ENCODE measurements at regions not wholly inside any gene's neighbourhood (a gene's known extent, or its start where the extent isn't known, plus 50 kb on each side); places are given as distances from the start of the nearest gene placed in this dataset.

GRCh38 chr4:148800940-148801339 is 358.7 kb upstream of the NR3C2 start:
- no peak overlapping the region for H3K9ac ChIP-seq
- in situ Hi-C loops (cut with MboI), result no loop called here
- no peaks in the 10 kb centered on the region for H3K9me2 ChIP-seq (ENCODE audit: insufficient read depth)
- no peaks in the 10 kb centered on the region for H3K4me1 ChIP-seq (ENCODE audit: insufficient read depth)
- no peak overlapping the region for H3K4me2 ChIP-seq (ENCODE audit: unreplicated experiment)
- no peaks in the 10 kb centered on the region for H4K20me1 ChIP-seq (ENCODE audit: insufficient read depth)
- H3F3A ChIP-seq (ENCODE audit: insufficient read depth), result no peaks in the 10 kb centered on the region
- no peaks in the 10 kb centered on the region for H3K27me3 ChIP-seq (replicated peaks; ENCODE audit: insufficient read depth)
- H2AFZ ChIP-seq, result no peak overlapping the region
- H3K9me3 ChIP-seq (ENCODE audit: low read depth), result no peaks in the 10 kb centered on the region
- H3K36me3 ChIP-seq (ENCODE audit: low read depth), result no peaks in the 10 kb centered on the region
- 11 to 12% methylated on average over 4 of the region's 4 CpGs for WGBS, 2 experiments (ENCODE audit: low coverage in 1 of 2, low lambda C conversion rate in 2 of 2, missing lambda C conversion rate in 2 of 2)
- no peaks in the 10 kb centered on the region for H3K79me2 ChIP-seq (ENCODE audit: insufficient read depth)
- TF ChIP-seq EZH2phosphoT487 (IDR thresholded peaks at IDR 0.05; ENCODE audit: insufficient read depth, low read depth), result no peak
- no peak for TF ChIP-seq EZH2 (IDR thresholded peaks at IDR 0.05; ENCODE audit: insufficient read depth, poor library complexity, severe bottlenecking)
- no peak overlapping the region for H3K27ac ChIP-seq
- no peak for DNase-seq
- no peak overlapping the region for H3K4me3 ChIP-seq

GRCh38 chr4:148800336-148800885 is 358.2 kb upstream of the NR3C2 start:
- no peaks in the 10 kb centered on the region for H3F3A ChIP-seq (ENCODE audit: insufficient read depth)
- no peak overlapping the region for H2AFZ ChIP-seq
- no peaks in the 10 kb centered on the region for H3K9me2 ChIP-seq (ENCODE audit: insufficient read depth)
- no peak overlapping the region for H3K4me2 ChIP-seq (ENCODE audit: unreplicated experiment)
- no peak overlapping the region for H3K9ac ChIP-seq
- no peaks in the 10 kb centered on the region for H3K4me1 ChIP-seq (ENCODE audit: insufficient read depth)
- in situ Hi-C loops (cut with MboI), result no loop called here
- H3K4me3 ChIP-seq, result no peak overlapping the region
- DNase-seq, result no peak
- H3K79me2 ChIP-seq (ENCODE audit: insufficient read depth), result no peaks in the 10 kb centered on the region
- TF ChIP-seq EZH2 (IDR thresholded peaks at IDR 0.05; ENCODE audit: insufficient read depth, poor library complexity, severe bottlenecking), result no peak
- TF ChIP-seq EZH2phosphoT487 (IDR thresholded peaks at IDR 0.05; ENCODE audit: insufficient read depth, low read depth), result no peak
- no peaks in the 10 kb centered on the region for H3K9me3 ChIP-seq (ENCODE audit: low read depth)
- no peak overlapping the region for H3K27ac ChIP-seq
- 21 to 27% methylated on average over 1 of the region's 1 CpG for WGBS, 2 experiments (ENCODE audit: low coverage in 1 of 2, low lambda C conversion rate in 2 of 2, missing lambda C conversion rate in 2 of 2)
- H3K36me3 ChIP-seq (ENCODE audit: low read depth), result no peaks in the 10 kb centered on the region
- H4K20me1 ChIP-seq (ENCODE audit: insufficient read depth), result no peaks in the 10 kb centered on the region
- no peaks in the 10 kb centered on the region for H3K27me3 ChIP-seq (replicated peaks; ENCODE audit: insufficient read depth)

- in situ Hi-C loops (cut with MboI), result no loop called here
- no peaks in the 10 kb centered on the region for H3K9me2 ChIP-seq (ENCODE audit: insufficient read depth)
- no peaks in the 10 kb centered on the region for H3K27me3 ChIP-seq (replicated peaks; ENCODE audit: insufficient read depth)
- no peak for TF ChIP-seq EZH2 (IDR thresholded peaks at IDR 0.05; ENCODE audit: insufficient read depth, poor library complexity, severe bottlenecking)
- no peak for TF ChIP-seq EZH2phosphoT487 (IDR thresholded peaks at IDR 0.05; ENCODE audit: insufficient read depth, low read depth)
- no peak overlapping the region for H3K4me3 ChIP-seq
- H3K4me1 ChIP-seq (ENCODE audit: insufficient read depth), result no peaks in the 10 kb centered on the region
- DNase-seq, result no peak
- H3K4me2 ChIP-seq (ENCODE audit: unreplicated experiment), result no peak overlapping the region
- no peak overlapping the region for H3K9ac ChIP-seq
- H3K79me2 ChIP-seq (ENCODE audit: insufficient read depth), result no peaks in the 10 kb centered on the region
- 38 to 52% methylated on average over 7 of the region's 7 CpGs for WGBS, 2 experiments (ENCODE audit: low coverage in 1 of 2, low lambda C conversion rate in 2 of 2, missing lambda C conversion rate in 2 of 2)
- no peaks in the 10 kb centered on the region for H3F3A ChIP-seq (ENCODE audit: insufficient read depth)
- H3K9me3 ChIP-seq (ENCODE audit: low read depth), result no peaks in the 10 kb centered on the region
- no peaks in the 10 kb centered on the region for H3K36me3 ChIP-seq (ENCODE audit: low read depth)
- H2AFZ ChIP-seq, result no peak overlapping the region
- H4K20me1 ChIP-seq (ENCODE audit: insufficient read depth), result no peaks in the 10 kb centered on the region
- no peak overlapping the region for H3K27ac ChIP-seq
Measured at GRCh38 chr4:148795156-148795864, 353.1 kb upstream of the NR3C2 start.

- Histone ChIP-seq H3K9me3 (ENCODE audit: low read depth) (no peaks in the 10 kb centered on the region), H3K9ac (no peak overlapping the region), H3K4me3 (no peak overlapping the region), H4K20me1 (ENCODE audit: insufficient read depth) (no peaks in the 10 kb centered on the region), H3K36me3 (ENCODE audit: low read depth) (no peaks in the 10 kb centered on the region), H3K4me1 (ENCODE audit: insufficient read depth) (no peaks in the 10 kb centered on the region), H3K27me3 (replicated peaks; ENCODE audit: insufficient read depth) (no peaks in the 10 kb centered on the region), H2AFZ (no peak overlapping the region), H3F3A (ENCODE audit: insufficient read depth) (no peaks in the 10 kb centered on the region), H3K9me2 (ENCODE audit: insufficient read depth) (no peaks in the 10 kb centered on the region), H3K79me2 (ENCODE audit: insufficient read depth) (no peaks in the 10 kb centered on the region), H3K27ac (no peak overlapping the region), H3K4me2 (ENCODE audit: unreplicated experiment) (no peak overlapping the region)
- no peak for DNase-seq
- in situ Hi-C loops (cut with MboI), result no loop called here
- TF ChIP-seq EZH2phosphoT487 (IDR thresholded peaks at IDR 0.05; ENCODE audit: insufficient read depth, low read depth), result no peak
- TF ChIP-seq EZH2 (IDR thresholded peaks at IDR 0.05; ENCODE audit: insufficient read depth, poor library complexity, severe bottlenecking), result no peak
- 57 to 60% methylated on average over 2 of the region's 2 CpGs for WGBS, 2 experiments (ENCODE audit: low coverage in 1 of 2, low lambda C conversion rate in 2 of 2, missing lambda C conversion rate in 2 of 2)
Measured at GRCh38 chr4:148793221-148793620, 351.0 kb upstream of the NR3C2 start.
